GM23248 (cell line): ENCODE measurements at regions not wholly inside any gene's neighbourhood (a gene's known extent, or its start where the extent isn't known, plus 50 kb on each side); places are given as distances from the start of the nearest gene placed in this dataset.

ENCODE experiments used
- EZH2 ChIP-seq: fragments of 200-600 bp; sonication (generic); IDR thresholded peaks from 2 replicates; pipeline ENCODE4 v1.6.1; 2018; ENCODE audit warnings: antibody characterized with exemption, mild to moderate bottlenecking; ENCODE audit not compliant: insufficient read depth, poor library complexity, severe bottlenecking
- EZH2phosphoT487 ChIP-seq: fragments of 200-600 bp; sonication (generic); IDR thresholded peaks from 2 replicates; pipeline ENCODE4 v1.6.1; 2018; ENCODE audit warnings: antibody characterized with exemption, moderate library complexity, mild to moderate bottlenecking, low read depth; ENCODE audit not compliant: insufficient read depth

- TF ChIP-seq EZH2 (no peak), EZH2phosphoT487 (no peak)
Measured at GRCh38 chr4:54973784-54974183, 151.6 kb downstream of the KDR start.
